WTC11 (cell line): ENCODE measurements at regions not wholly inside any gene's neighbourhood (a gene's known extent, or its start where the extent isn't known, plus 50 kb on each side); places are given as distances from the start of the nearest gene placed in this dataset.

Experiments
- ATAC-seq: fragments of 200-7000 bp; cut with Tn5 transposase; 2 replicates; pipeline ENCODE4 v1.10.0; 2021; ENCODE audit warnings: mild to moderate bottlenecking, moderate library complexity
- CTCF ChIA-PET: fragments of 300-600 bp; sonication (Branson Sonifier 250); formaldehyde crosslinking; loops from one replicate; lab custom pipeline; 2021; ENCODE audit warnings: antibody characterized with exemption; lab: Charles Lee
- POLR2A ChIA-PET: fragments of 350-600 bp; sonication (Branson Sonifier 250); formaldehyde crosslinking; loops from one replicate; lab custom pipeline; 2021; ENCODE audit warnings: antibody characterized with exemption; lab: Charles Lee
- DNase-seq: peaks from one replicate; pipeline ENCODE4 v3.0.0; 2021; ENCODE audit warnings: low spot score
- H3K27ac Mint-ChIP-seq: 2 replicates; pipeline ENCODE4 v1.8.0; 2021; ENCODE audit warnings: mixed read lengths
- H3K27me3 Mint-ChIP-seq: 2 replicates; pipeline ENCODE4 v1.8.0; 2021; ENCODE audit warnings: low read depth, mild to moderate bottlenecking, moderate library complexity, mixed read lengths
- H3K36me3 Mint-ChIP-seq: 2 replicates; pipeline ENCODE4 v1.8.0; 2021; ENCODE audit warnings: mixed read lengths
- H3K4me1 Mint-ChIP-seq: 2 replicates; pipeline ENCODE4 v1.8.0; 2022; ENCODE audit warnings: mixed read lengths
- H3K4me3 Mint-ChIP-seq: 2 replicates; pipeline ENCODE4 v1.8.0; 2021; ENCODE audit warnings: mild to moderate bottlenecking, moderate library complexity, mixed read lengths
- H3K9me3 Mint-ChIP-seq: 2 replicates; pipeline ENCODE4 v1.8.0; 2021; ENCODE audit warnings: mixed read lengths
- AR ChIP-seq: fragments of 250-450 bp; sonication (Bioruptor Pico); IDR thresholded peaks from 2 replicates; pipeline ENCODE4 v1.9.0; 2021; ENCODE audit warnings: mild to moderate bottlenecking
- ATF1 ChIP-seq: sonication (generic); formaldehyde crosslinking; IDR thresholded peaks from 2 replicates; pipeline ENCODE4 v1.8.1; 2023; ENCODE audit warnings: mild to moderate bottlenecking, moderate library complexity, missing genetic modification reagents
- E2F1 ChIP-seq: sonication (generic); formaldehyde crosslinking; IDR thresholded peaks from 2 replicates; pipeline ENCODE4 v1.8.0; 2022; ENCODE audit warnings: mild to moderate bottlenecking, missing genetic modification reagents
- EMX1 ChIP-seq: fragments of 250-450 bp; sonication (Bioruptor Pico); IDR thresholded peaks from 2 replicates; pipeline ENCODE4 v1.8.0; 2021; ENCODE audit warnings: mild to moderate bottlenecking
- ESRRA ChIP-seq: sonication (generic); formaldehyde crosslinking; IDR thresholded peaks from 2 replicates; pipeline ENCODE4 v1.8.1; 2022; ENCODE audit warnings: mild to moderate bottlenecking, missing genetic modification reagents, borderline replicate concordance
- HMGXB4 ChIP-seq: sonication (generic); formaldehyde crosslinking; IDR thresholded peaks from 2 replicates; pipeline ENCODE4 v1.8.1; 2023; ENCODE audit warnings: mild to moderate bottlenecking, moderate library complexity, missing genetic modification reagents
- IRF1 ChIP-seq: sonication (generic); formaldehyde crosslinking; IDR thresholded peaks from 2 replicates; pipeline ENCODE4 v1.8.0; 2023; ENCODE audit warnings: missing genetic modification reagents
- MAX ChIP-seq: sonication (generic); formaldehyde crosslinking; IDR thresholded peaks from 2 replicates; pipeline ENCODE4 v1.8.0; 2022; ENCODE audit warnings: mild to moderate bottlenecking, missing genetic modification reagents
- NR1H2 ChIP-seq: sonication (generic); formaldehyde crosslinking; IDR thresholded peaks from 2 replicates; pipeline ENCODE4 v1.9.0; 2021; ENCODE audit warnings: mild to moderate bottlenecking, moderate library complexity, missing genetic modification reagents
- NR3C1 ChIP-seq: sonication (generic); formaldehyde crosslinking; conservative IDR thresholded peaks from 2 replicates; pipeline ENCODE4 v1.8.1; 2023; ENCODE audit warnings: low read depth, mild to moderate bottlenecking, missing genetic modification reagents
- PRRX2 ChIP-seq: fragments of 250-450 bp; sonication (Bioruptor Pico); IDR thresholded peaks from 2 replicates; pipeline ENCODE4 v1.8.0; 2021; ENCODE audit warnings: mild to moderate bottlenecking
- RORB ChIP-seq: fragments of 250-450 bp; sonication (Bioruptor Pico); IDR thresholded peaks from 2 replicates; pipeline ENCODE4 v1.9.0; 2021; ENCODE audit warnings: mild to moderate bottlenecking
- TEAD1 ChIP-seq: sonication (generic); formaldehyde crosslinking; IDR thresholded peaks from 2 replicates; pipeline ENCODE4 v1.8.0; 2022; ENCODE audit warnings: mild to moderate bottlenecking, missing genetic modification reagents
- TEAD4 ChIP-seq: sonication (generic); formaldehyde crosslinking; IDR thresholded peaks from 2 replicates; pipeline ENCODE4 v1.8.0; 2022; ENCODE audit warnings: mild to moderate bottlenecking, missing genetic modification reagents
- USF2 ChIP-seq: sonication (generic); formaldehyde crosslinking; IDR thresholded peaks from 2 replicates; pipeline ENCODE4 v1.8.1; 2023; ENCODE audit warnings: mild to moderate bottlenecking, missing genetic modification reagents, moderate library complexity
- ZBTB21 ChIP-seq: sonication (generic); formaldehyde crosslinking; IDR thresholded peaks from 2 replicates; pipeline ENCODE4 v1.8.1; 2023; ENCODE audit warnings: mild to moderate bottlenecking, missing genetic modification reagents, borderline replicate concordance
- ZNF232 ChIP-seq: sonication (generic); formaldehyde crosslinking; IDR thresholded peaks from 2 replicates; pipeline ENCODE4 v1.8.0; 2022; ENCODE audit warnings: mild to moderate bottlenecking, missing genetic modification reagents
- ZNF263 ChIP-seq: sonication (generic); formaldehyde crosslinking; IDR thresholded peaks from 2 replicates; pipeline ENCODE4 v1.8.1; 2022; ENCODE audit warnings: low read depth, mild to moderate bottlenecking, moderate library complexity, missing genetic modification reagents
- ZNF281 ChIP-seq: sonication (generic); formaldehyde crosslinking; IDR thresholded peaks from 2 replicates; pipeline ENCODE4 v1.8.0; 2023; ENCODE audit warnings: mild to moderate bottlenecking, missing genetic modification reagents
- ZNF396 ChIP-seq: fragments of 250-450 bp; sonication (Bioruptor Pico); IDR thresholded peaks from 2 replicates; pipeline ENCODE4 v1.8.0; 2021; ENCODE audit warnings: mild to moderate bottlenecking, moderate library complexity, borderline replicate concordance
- ZNF512 ChIP-seq: sonication (generic); formaldehyde crosslinking; IDR thresholded peaks from 2 replicates; pipeline ENCODE4 v1.8.1; 2022; ENCODE audit warnings: missing genetic modification reagents, borderline replicate concordance

GRCh38 chr6:73898599-73898998 lies 202.6 kb downstream of the CD109 start (continued):
- TF ChIP-seq E2F1 (no peak), ZNF232 (CRISPR knock-in tag) (no peak), ZNF512 (no peak), EMX1 (CRISPR knock-in tag) (no peak)

GRCh38 chr6:73893696-73894095 lies 197.7 kb downstream of the CD109 start:
- TF ChIP-seq AR (CRISPR knock-in tag) (no peak), IRF1 (CRISPR knock-in tag) (no peak), E2F1 (no peak), ATF1 (CRISPR knock-in tag) (no peak), TEAD1 (no peak)
- TF ChIP-seq, all 79 proteins: peak for 0
- H3K27me3 Mint-ChIP-seq = no peaks in the 10 kb centered on the region
- ATAC-seq (no peak), DNase-seq (no peak)
- no peaks in the 10 kb centered on the region for H3K36me3 Mint-ChIP-seq
- POLR2A ChIA-PET = no interaction called here
- peaks cover 17% of the 10 kb centered on the region for H3K9me3 Mint-ChIP-seq
- no peak overlapping the region for H3K4me3 Mint-ChIP-seq
- CTCF ChIA-PET = no interaction called here
- H3K27ac Mint-ChIP-seq = no peak overlapping the region
- no peaks in the 10 kb centered on the region for H3K4me1 Mint-ChIP-seq

GRCh38 chr6:73888050-73888449 lies 192.0 kb downstream of the CD109 start:
- peaks cover 11% of the 10 kb centered on the region for H3K9me3 Mint-ChIP-seq
- ChIA-PET CTCF (no interaction called here), POLR2A (no interaction called here)
- no peaks in the 10 kb centered on the region for H3K27me3 Mint-ChIP-seq
- no peak for DNase-seq
- H3K4me3 Mint-ChIP-seq = no peak overlapping the region
- H3K36me3 Mint-ChIP-seq = no peaks in the 10 kb centered on the region
- H3K27ac Mint-ChIP-seq = no peak overlapping the region
- ATAC-seq = no peak
- H3K4me1 Mint-ChIP-seq = peaks cover 14% of the 10 kb centered on the region
- TF ChIP-seq ZNF263 (CRISPR knock-in tag) = no peak
- TF ChIP-seq ESRRA (CRISPR knock-in tag) = no peak
- TF ChIP-seq ATF1 (CRISPR knock-in tag) = no peak
- TF ChIP-seq HMGXB4 (CRISPR knock-in tag) = no peak
- TF ChIP-seq RORB (CRISPR knock-in tag) = no peak
- TF ChIP-seq MAX (CRISPR knock-in tag) = no peak
- TF ChIP-seq PRRX2 = no peak
- TF ChIP-seq USF2 (CRISPR knock-in tag) = no peak
- TF ChIP-seq TEAD4 (CRISPR knock-in tag) = no peak
- no peak for TF ChIP-seq ZNF281 (CRISPR knock-in tag)
- no peak for TF ChIP-seq NR3C1 (CRISPR knock-in tag)
- no peak for TF ChIP-seq ZNF396
- no peak for TF ChIP-seq ZBTB21
- TF ChIP-seq NR1H2 (CRISPR knock-in tag) = no peak
- no peak for TF ChIP-seq ZNF232 (CRISPR knock-in tag)
